ENCODE measurements at regions not wholly inside any gene's neighbourhood (a gene's known extent, or its start where the extent isn't known, plus 50 kb on each side); places are given as distances from the start of the nearest gene placed in this dataset.

- no peak overlapping the region for H3K4me3 ChIP-seq (ENCODE audit: low read depth, low read length)
- no peak for DNase-seq (ENCODE audit: low read depth)
- TF ChIP-seq, protein P1, sequence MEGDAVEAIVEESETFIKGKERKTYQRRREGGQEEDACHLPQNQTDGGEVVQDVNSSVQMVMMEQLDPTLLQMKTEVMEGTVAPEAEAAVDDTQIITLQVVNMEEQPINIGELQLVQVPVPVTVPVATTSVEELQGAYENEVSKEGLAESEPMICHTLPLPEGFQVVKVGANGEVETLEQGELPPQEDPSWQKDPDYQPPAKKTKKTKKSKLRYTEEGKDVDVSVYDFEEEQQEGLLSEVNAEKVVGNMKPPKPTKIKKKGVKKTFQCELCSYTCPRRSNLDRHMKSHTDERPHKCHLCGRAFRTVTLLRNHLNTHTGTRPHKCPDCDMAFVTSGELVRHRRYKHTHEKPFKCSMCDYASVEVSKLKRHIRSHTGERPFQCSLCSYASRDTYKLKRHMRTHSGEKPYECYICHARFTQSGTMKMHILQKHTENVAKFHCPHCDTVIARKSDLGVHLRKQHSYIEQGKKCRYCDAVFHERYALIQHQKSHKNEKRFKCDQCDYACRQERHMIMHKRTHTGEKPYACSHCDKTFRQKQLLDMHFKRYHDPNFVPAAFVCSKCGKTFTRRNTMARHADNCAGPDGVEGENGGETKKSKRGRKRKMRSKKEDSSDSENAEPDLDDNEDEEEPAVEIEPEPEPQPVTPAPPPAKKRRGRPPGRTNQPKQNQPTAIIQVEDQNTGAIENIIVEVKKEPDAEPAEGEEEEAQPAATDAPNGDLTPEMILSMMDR (IDR thresholded peaks at IDR 0.05; ENCODE audit: control insufficient read depth, extremely low read depth, insufficient read depth), result no peak
Measured at GRCh38 chr10:118914629-118915028, 114.9 kb upstream of the NANOS1 start.

- DNase-seq (ENCODE audit: low read depth), result no peak
- TF ChIP-seq, protein P1 (IDR thresholded peaks at IDR 0.05; ENCODE audit: control insufficient read depth, extremely low read depth, insufficient read depth), result no peak
- no peak overlapping the region for H3K4me3 ChIP-seq (ENCODE audit: low read depth, low read length)
Measured at GRCh38 chr10:118915161-118915560, 114.4 kb upstream of the NANOS1 start.

DNA sequence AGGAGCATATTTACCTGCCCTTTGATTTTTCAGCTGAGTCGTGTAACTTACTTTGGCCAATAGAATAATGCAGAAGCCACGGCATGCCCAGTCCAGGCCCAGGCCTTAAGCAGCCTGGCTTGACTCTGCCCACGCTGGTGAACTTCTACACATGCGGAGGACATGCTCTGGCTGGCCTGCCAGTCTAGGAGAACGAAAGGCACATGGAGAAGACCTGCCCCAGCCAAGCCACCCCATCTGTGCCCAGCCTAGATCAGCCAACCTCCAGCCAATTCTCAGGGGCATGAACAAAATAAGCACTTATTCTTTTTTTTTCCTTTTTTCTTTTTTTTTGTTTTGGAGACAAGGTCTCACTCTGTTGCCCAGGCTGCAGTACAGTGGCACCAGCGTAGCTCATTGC lies 112.7 kb upstream of the NANOS1 start:
- H3K4me3 ChIP-seq (ENCODE audit: low read depth, low read length), result no peak overlapping the region
- DNase-seq (ENCODE audit: low read depth), result no peak
- TF ChIP-seq, protein P1 (IDR thresholded peaks at IDR 0.05; ENCODE audit: control insufficient read depth, extremely low read depth, insufficient read depth), result no peak

DNA sequence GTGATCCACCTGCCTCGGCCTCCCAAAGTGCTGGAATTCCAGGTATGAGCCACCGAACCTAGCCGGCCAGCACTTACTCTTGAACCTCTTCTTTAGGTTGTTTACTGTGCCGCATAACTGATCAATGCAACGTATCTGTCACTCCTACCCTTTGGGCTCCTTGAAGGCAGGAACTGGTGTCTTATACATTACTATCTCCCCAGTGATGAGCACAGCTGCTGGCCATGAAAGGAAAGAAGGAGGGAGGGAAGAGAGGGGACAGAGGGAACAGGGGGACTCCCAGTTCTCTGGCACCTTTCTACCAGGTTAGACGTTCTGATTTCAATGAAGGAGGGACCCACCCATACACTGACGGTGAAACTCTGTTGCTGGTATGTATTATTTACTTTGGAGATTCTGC lies 111.8 kb upstream of the NANOS1 start:
- no peak for DNase-seq (ENCODE audit: low read depth)
- TF ChIP-seq, protein P1 (IDR thresholded peaks at IDR 0.05; ENCODE audit: control insufficient read depth, extremely low read depth, insufficient read depth), result no peak
- H3K4me3 ChIP-seq (ENCODE audit: low read depth, low read length), result no peak overlapping the region

GRCh38 chr10:118918116-118918515 lies 111.4 kb upstream of the NANOS1 start:
- TF ChIP-seq, protein P1 (IDR thresholded peaks at IDR 0.05; ENCODE audit: control insufficient read depth, extremely low read depth, insufficient read depth), result no peak
- no peak overlapping the region for H3K4me3 ChIP-seq (ENCODE audit: low read depth, low read length)
- DNase-seq (ENCODE audit: low read depth), result no peak

DNA sequence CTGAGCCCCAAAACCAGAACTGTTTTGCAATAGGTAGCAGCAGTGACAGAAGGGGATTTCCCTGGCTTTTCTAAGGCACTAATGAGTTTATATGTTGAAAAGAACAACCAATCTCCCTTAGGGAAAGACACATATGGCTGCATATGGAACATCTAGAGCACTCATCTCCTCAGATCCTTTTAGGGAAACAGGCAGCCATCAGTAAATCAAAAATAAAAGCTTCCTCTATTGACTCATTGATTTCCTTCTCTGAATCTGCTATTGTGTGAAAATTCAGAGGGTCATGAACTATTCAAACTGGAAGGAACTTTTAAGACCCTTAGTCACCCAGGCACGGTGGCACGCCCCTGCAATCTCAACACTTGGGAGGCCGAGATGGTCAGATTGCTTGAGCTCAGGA lies 110.9 kb upstream of the NANOS1 start:
- H3K4me3 ChIP-seq (ENCODE audit: low read depth, low read length), result no peak overlapping the region
- TF ChIP-seq, protein P1 (IDR thresholded peaks at IDR 0.05; ENCODE audit: control insufficient read depth, extremely low read depth, insufficient read depth), result no peak
- no peak for DNase-seq (ENCODE audit: low read depth)

GRCh38 chr10:118920206-118920605 lies 109.3 kb upstream of the NANOS1 start:
- TF ChIP-seq, protein P1 (IDR thresholded peaks at IDR 0.05; ENCODE audit: control insufficient read depth, extremely low read depth, insufficient read depth), result no peak
- H3K4me3 ChIP-seq (ENCODE audit: low read depth, low read length), result no peak overlapping the region
- no peak for DNase-seq (ENCODE audit: low read depth)

Measured in LNCaP clone FGC (cell line).